NB4 (cell line): ENCODE measurements at regions not wholly inside any gene's neighbourhood (a gene's known extent, or its start where the extent isn't known, plus 50 kb on each side); places are given as distances from the start of the nearest gene placed in this dataset.

Source experiments
- CTCF ChIP-seq: IDR thresholded peaks from one replicate; pipeline ENCODE4 v1.5.1; 2012; ENCODE audit warnings: low read depth, low read length
- POLR2A ChIP-seq: IDR thresholded peaks from 2 replicates; pipeline ENCODE4 v1.6.1; 2011; ENCODE audit warnings: mild to moderate bottlenecking; ENCODE audit not compliant: insufficient read length; ENCODE audit errors: extremely low read depth

GRCh38 chr13:23516190-23516589, 54.0 kb upstream of the TNFRSF19 start:
- TF ChIP-seq CTCF (no peak), POLR2A (no peak)
